ENCODE measurements at regions not wholly inside any gene's neighbourhood (a gene's known extent, or its start where the extent isn't known, plus 50 kb on each side); places are given as distances from the start of the nearest gene placed in this dataset.

DNA sequence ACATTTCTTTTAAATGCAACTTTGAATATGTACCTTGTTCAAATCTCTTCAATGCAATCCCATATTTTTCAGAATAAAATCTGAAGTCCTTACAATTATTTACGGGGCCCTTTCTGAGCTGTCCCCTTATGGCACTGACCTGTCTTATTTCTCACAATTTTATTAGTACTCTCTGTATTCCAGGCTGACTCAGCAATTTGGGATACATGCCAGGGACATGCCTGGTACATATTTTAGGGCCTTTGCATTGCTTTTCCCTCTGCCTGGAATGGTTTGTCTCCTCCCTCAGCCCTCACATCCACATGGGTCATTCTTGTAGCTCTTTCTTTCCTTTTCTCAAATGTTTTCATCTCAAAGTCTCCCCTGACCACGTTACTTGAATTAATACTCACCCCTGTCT is 172.2 kb upstream of the TECRL start:
- no peak for DNase-seq

- no peak for DNase-seq
Observed at GRCh38 chr4:64564126-64564525, 154.9 kb upstream of the TECRL start.

DNA sequence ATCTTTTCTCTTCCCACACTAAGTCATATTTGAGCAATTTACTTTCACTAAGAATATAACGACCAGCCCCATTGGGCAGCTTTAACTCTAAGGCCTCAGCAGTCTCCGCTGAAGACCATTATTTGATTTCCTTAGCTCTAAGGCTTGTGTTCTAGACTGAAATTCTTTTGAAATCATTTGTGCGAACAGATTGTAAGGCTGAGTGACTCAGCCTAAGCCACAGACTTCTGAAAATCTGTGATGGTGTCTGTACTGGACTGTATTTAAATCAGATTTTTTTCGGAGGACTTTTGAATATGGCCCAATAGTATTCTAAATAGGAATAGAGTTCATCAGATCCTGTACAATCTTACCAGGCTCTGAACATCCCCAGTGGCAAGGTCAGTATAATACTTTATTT is 150.3 kb upstream of the TECRL start:
- DNase-seq = no peak

GRCh38 chr4:64551125-64551524 is 141.9 kb upstream of the TECRL start:
- DNase-seq = no peak

DNA sequence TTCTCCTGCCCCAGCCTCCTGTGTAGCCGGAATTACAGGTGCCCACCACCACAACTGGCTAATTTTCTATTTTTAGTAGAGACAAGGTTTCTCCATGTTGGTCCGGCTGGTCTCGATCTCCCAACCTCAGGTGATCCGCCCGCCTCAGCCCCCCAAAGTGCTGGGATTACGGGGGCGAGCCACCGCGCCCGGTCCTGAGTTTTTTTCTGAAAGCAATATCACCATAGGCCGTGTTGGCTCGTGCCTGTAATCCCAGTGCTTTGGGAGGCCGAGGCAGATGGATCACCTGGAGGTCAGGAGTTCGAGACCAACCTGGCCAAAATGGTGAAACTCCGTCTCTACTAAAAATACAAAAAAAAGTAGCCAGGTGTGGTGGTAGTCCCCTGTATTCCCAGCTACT is 136.3 kb upstream of the TECRL start:
- DNase-seq = no peak

DNA sequence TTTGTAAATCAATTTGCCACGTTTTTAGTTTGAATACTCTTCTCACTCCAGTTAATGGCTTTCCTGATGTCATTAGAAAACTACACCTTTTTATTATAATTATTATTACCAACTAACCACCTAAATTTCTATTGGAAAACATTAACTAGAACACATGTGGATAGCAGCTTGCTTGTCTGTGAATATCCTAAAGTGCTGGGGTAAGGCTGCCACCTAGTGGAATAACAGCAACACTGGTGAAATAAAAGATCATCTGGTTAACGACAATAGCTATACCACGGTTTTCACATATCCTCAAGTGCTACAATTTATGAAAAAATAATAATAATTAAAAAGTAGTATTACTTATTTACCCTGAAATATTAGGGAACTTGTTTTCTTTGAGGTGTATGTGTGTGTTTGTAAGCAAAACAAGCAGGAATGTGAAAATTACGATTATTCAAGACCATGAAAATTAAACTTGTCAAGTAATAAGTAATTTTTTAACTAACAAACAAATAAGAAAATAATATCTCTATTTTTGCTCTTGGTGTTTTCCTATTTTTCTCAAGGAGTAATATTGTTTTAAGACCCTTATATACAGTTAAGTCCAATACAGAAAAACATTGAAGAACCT is 130.1 kb upstream of the TECRL start:
- DNase-seq = peak; percentile 2

DNA sequence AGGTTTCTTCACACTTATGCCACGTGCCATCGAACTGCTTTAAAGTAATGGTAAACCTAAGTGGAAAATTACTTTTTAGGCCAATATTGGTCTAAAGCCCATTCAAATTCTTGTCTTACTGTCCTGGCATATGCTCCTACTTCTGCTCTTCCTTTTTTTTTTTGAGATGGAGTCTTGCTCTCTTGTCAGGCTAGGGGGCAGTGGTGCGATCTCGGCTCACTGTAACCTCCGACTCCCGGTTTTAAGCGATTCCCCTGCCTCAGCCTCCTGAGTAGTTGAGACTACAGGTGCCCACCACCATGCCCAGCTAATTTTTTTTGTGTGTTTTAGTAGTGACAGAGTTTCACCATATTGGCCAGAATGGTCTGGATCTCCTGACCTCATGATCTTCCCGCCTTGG is 129.0 kb upstream of the TECRL start:
- DNase-seq = no peak

GRCh38 chr4:64533637-64534036 is 124.4 kb upstream of the TECRL start:
- DNase-seq = no peak

- DNase-seq = no peak
Observed at GRCh38 chr4:64533159-64533558, 123.9 kb upstream of the TECRL start.

- no peak for DNase-seq
Observed at GRCh38 chr4:64520421-64520820, 111.2 kb upstream of the TECRL start.

DNA sequence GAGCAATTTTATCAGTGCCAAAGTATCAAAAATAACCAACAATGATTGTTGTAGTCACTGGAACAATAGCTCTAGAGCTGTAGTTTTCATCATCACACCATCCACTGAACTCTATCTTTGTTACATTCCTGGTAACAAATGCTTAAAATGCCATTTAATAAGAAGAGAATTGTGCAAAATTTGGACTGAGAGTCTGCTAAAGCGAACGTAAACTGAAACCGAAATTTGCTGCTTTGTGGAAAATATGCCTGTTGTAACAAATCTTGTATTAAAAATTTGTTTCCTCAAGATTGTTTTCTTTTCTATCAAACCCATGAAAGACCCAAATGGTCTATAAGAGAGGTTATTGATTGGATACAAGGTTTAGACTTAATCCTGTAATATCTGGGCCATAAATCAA is 109.3 kb upstream of the TECRL start:
- no peak for DNase-seq

GRCh38 chr4:64516176-64516575 is 106.9 kb upstream of the TECRL start:
- no peak for DNase-seq

DNA sequence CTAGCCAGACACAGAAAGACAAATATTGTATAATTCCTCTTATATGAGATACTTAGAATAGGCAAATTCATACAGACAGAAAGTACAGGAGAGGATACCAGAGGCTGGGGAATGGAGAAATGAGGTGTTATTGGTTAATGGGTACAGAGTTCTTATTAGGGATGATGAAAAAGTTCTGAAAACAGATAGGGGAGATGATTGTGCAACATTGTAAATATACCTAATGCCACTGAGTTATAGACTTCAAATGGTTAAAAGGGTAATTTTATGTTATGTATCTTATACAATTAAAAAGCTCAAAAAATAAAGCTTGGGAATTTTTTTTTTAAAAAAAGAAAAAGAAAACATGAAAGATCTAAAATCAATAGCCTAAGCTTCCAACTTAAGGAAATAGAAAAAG is 98.8 kb upstream of the TECRL start:
- no peak for DNase-seq

- no peak for DNase-seq
Observed at GRCh38 chr4:64503945-64504675, 94.9 kb upstream of the TECRL start.

GRCh38 chr4:64503416-64503815 is 94.2 kb upstream of the TECRL start:
- DNase-seq = no peak

GRCh38 chr4:64497491-64497890 is 88.2 kb upstream of the TECRL start:
- DNase-seq = no peak

DNA sequence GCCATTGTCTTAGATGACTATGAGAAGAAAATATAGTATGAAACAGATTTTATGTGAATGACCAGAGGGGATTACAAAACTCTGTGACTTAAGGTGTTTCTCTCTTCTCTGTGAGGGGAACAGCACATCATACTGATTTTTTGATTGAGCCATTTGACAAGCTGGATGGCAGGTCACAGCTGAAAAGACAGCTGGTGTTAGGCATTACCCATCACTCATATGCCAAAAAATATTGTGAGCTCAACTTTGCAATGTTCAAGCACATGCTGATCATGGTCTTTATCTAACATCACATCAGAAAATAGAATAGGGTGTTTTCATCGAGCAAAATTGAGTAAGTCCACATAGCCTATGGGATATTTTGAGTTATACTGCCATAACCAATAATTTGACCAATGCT is 86.7 kb upstream of the TECRL start:
- DNase-seq = no peak

DNA sequence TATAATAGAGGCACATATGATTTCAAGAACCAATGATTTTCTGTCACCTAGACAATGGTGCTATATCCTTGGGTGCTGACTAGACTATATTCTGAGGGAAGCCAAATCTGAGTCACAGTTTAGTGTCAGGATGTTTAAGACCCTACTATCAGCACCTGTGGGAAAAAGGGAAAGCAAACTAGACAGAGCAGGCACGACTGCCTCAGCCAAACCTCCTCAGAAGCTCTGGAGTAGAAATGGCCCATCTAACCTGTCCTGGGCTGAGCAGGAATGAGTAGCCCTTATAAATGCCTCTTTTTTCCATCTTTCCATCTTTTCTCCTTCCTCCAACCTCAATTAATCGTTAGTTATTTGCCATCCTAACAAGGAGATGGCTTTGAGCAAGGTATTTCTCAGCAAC is 80.4 kb upstream of the TECRL start:
- DNase-seq = no peak

DNA sequence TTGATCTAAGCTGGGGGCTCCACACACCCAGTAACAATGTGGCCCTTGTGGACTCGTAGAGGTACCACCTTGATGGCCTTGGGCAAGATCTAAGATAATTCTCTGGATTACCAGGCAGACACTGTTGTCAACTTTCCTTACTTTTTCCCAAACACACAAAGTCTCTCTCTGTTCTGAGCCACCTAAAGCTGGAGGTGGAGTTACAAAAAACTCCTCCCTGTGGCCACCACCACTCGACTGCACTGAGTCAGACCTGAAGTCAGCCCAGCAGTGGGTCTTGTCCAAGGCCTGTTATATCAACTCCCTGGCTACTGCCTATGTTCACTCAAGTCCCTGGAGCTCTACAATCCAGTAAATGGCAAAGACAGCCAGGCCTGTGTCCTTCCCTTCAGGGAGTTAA is 70.1 kb upstream of the TECRL start:
- no peak for DNase-seq

DNA sequence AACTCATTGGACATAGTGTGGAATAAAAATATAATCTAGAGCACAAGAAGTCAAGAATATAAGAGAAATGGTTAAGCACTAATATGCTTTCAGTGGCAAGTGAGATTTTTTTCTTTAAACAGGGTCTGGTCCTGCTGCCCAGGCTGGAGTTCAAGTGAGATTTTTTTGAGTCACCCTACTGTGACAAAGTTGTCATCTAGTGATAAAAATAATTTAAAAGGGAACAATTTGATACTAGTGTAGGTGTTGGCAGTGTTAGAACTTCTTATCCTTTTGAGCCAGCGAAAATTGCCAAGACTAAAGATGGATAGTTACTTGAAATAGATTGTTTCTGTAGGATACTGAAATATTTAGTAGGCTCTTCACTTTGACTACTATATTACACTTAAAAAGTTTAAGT is 67.9 kb upstream of the TECRL start:
- no peak for DNase-seq

DNA sequence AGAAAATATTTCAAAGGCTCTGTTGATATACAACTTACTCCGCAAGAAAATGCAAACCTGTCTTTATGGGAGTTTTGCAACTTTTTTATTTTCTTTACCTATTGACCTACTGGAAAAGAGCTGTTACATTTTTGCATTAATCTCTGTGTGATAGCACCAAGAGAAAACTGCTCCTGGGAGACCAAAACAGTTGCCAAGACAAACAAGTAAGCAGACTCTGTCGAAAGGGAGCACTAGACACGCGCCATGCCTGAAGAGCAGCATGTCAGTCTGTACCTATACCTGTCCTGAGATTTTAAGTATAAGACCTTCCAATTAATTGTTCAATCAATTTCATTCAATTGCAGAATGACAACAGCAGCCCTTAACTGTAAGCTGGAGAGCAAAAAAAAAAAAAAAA is 56.0 kb upstream of the TECRL start:
- DNase-seq = no peak

GRCh38 chr4:64464581-64464980 is 55.3 kb upstream of the TECRL start:
- no peak for DNase-seq
